ENCODE measurements at regions not wholly inside any gene's neighbourhood (a gene's known extent, or its start where the extent isn't known, plus 50 kb on each side); places are given as distances from the start of the nearest gene placed in this dataset. TPM values are rescaled to one million over a fixed set of nuclear protein-coding genes. Genes with fewer than 3 reads are reported as not detected.

Small RNAs in the stretch of these regions (small RNA-seq; reads per million reads assigned to genes)
- not detected for gene RF00440 (ENCODE audit: low replicate concordance)

Data from spinal cord (tissue), 1 donor.